ENCODE measurements at regions not wholly inside any gene's neighbourhood (a gene's known extent, or its start where the extent isn't known, plus 50 kb on each side); places are given as distances from the start of the nearest gene placed in this dataset.

- no peaks in the 10 kb centered on the region for H3K79me2 ChIP-seq
- H3K36me3 ChIP-seq (ENCODE audit: control insufficient read depth, insufficient read depth, low read length), result no peaks in the 10 kb centered on the region
- H3K9me3 ChIP-seq (ENCODE audit: control insufficient read depth, low read length), result no peaks in the 10 kb centered on the region
- H2AFZ ChIP-seq, result no peak overlapping the region
- H3K27me3 ChIP-seq (ENCODE audit: control insufficient read depth, insufficient read depth, low read length), result no peaks in the 10 kb centered on the region
- no peak for TF ChIP-seq CTCF (IDR thresholded peaks at IDR 0.05)
- H3K9ac ChIP-seq, result no peak overlapping the region
- no peak overlapping the region for H3K4me2 ChIP-seq (ENCODE audit: low read length)
- H3K4me1 ChIP-seq, result no peaks in the 10 kb centered on the region
- H3K4me3 ChIP-seq (ENCODE audit: low read depth, low read length), result no peak overlapping the region
- no peak overlapping the region for H3K27ac ChIP-seq
These were observed 908.9 kb downstream of the TUSC7 start for GRCh38 chr3:117618462-117618861.

GRCh38 chr3:117619805-117620204 is 910.2 kb downstream of the TUSC7 start:
- Histone ChIP-seq H3K27me3 (ENCODE audit: control insufficient read depth, insufficient read depth, low read length) (no peaks in the 10 kb centered on the region), H3K9ac (no peak overlapping the region), H3K4me3 (ENCODE audit: low read depth, low read length) (no peak overlapping the region), H3K4me1 (no peaks in the 10 kb centered on the region), H3K9me3 (ENCODE audit: control insufficient read depth, low read length) (no peaks in the 10 kb centered on the region), H3K36me3 (ENCODE audit: control insufficient read depth, insufficient read depth, low read length) (no peaks in the 10 kb centered on the region), H3K4me2 (ENCODE audit: low read length) (no peak overlapping the region), H2AFZ (no peak overlapping the region), H3K27ac (no peak overlapping the region), H3K79me2 (no peaks in the 10 kb centered on the region)
- TF ChIP-seq CTCF (IDR thresholded peaks at IDR 0.05), result no peak

- H3K9me3 ChIP-seq (ENCODE audit: control insufficient read depth, low read length), result no peaks in the 10 kb centered on the region
- no peak overlapping the region for H3K9ac ChIP-seq
- H3K4me2 ChIP-seq (ENCODE audit: low read length), result no peak overlapping the region
- no peaks in the 10 kb centered on the region for H3K27me3 ChIP-seq (ENCODE audit: control insufficient read depth, insufficient read depth, low read length)
- no peaks in the 10 kb centered on the region for H3K4me1 ChIP-seq
- H3K36me3 ChIP-seq (ENCODE audit: control insufficient read depth, insufficient read depth, low read length), result no peaks in the 10 kb centered on the region
- H3K27ac ChIP-seq, result no peak overlapping the region
- H3K79me2 ChIP-seq, result no peaks in the 10 kb centered on the region
- H2AFZ ChIP-seq, result no peak overlapping the region
- H3K4me3 ChIP-seq (ENCODE audit: low read depth, low read length), result no peak overlapping the region
- no peak for TF ChIP-seq CTCF (IDR thresholded peaks at IDR 0.05)
These were observed 912.7 kb downstream of the TUSC7 start for GRCh38 chr3:117622171-117622841.

- Histone ChIP-seq H3K9me3 (ENCODE audit: control insufficient read depth, low read length) (no peaks in the 10 kb centered on the region), H3K4me3 (ENCODE audit: low read depth, low read length) (no peak overlapping the region), H3K9ac (no peak overlapping the region), H3K27ac (no peak overlapping the region), H3K36me3 (ENCODE audit: control insufficient read depth, insufficient read depth, low read length) (no peaks in the 10 kb centered on the region), H3K4me2 (ENCODE audit: low read length) (no peak overlapping the region), H3K79me2 (no peaks in the 10 kb centered on the region), H2AFZ (no peak overlapping the region), H3K27me3 (ENCODE audit: control insufficient read depth, insufficient read depth, low read length) (no peaks in the 10 kb centered on the region), H3K4me1 (no peaks in the 10 kb centered on the region)
- TF ChIP-seq CTCF (IDR thresholded peaks at IDR 0.05), result no peak
These were observed 914.8 kb downstream of the TUSC7 start for GRCh38 chr3:117624424-117624823.

DNA sequence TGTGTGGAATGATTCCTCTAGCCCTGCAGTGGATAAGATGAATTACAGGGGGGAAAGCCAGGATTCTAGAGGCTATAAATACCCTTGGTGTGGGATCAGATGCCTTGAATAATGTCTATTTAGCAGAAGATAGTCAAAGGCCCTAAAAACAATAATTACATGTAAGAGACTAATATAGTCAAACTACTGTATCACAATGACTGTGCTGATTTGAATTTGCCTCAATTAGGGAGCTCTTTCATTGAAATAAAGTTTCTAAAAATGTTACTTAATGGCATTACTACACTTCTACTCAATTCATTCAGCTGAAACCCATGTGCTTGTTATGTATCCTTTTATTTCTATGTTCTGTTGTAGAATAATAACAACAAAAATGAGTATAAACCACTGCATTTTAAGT is 915.6 kb downstream of the TUSC7 start:
- H3K4me1 ChIP-seq, result no peaks in the 10 kb centered on the region
- TF ChIP-seq CTCF (IDR thresholded peaks at IDR 0.05), result no peak
- H3K4me2 ChIP-seq (ENCODE audit: low read length), result no peak overlapping the region
- H3K4me3 ChIP-seq (ENCODE audit: low read depth, low read length), result no peak overlapping the region
- no peak overlapping the region for H3K9ac ChIP-seq
- H3K9me3 ChIP-seq (ENCODE audit: control insufficient read depth, low read length), result no peaks in the 10 kb centered on the region
- no peaks in the 10 kb centered on the region for H3K79me2 ChIP-seq
- H2AFZ ChIP-seq, result no peak overlapping the region
- H3K36me3 ChIP-seq (ENCODE audit: control insufficient read depth, insufficient read depth, low read length), result no peaks in the 10 kb centered on the region
- no peaks in the 10 kb centered on the region for H3K27me3 ChIP-seq (ENCODE audit: control insufficient read depth, insufficient read depth, low read length)
- no peak overlapping the region for H3K27ac ChIP-seq

All from parathyroid adenoma (tissue), 2 donors.